CD1c-positive myeloid dendritic cell (primary cell): ENCODE measurements at regions not wholly inside any gene's neighbourhood (a gene's known extent, or its start where the extent isn't known, plus 50 kb on each side); places are given as distances from the start of the nearest gene placed in this dataset.
A peak's percentile ranks its signal among the peaks of the same experiment; 100 is the strongest.

Experiments
- DNase-seq: peaks from one replicate; pipeline ENCODE4 v3.0.0-alpha.2; 2016; ENCODE audit errors: extremely low spot score

GRCh38 chr13:105063676-105064075 is 1471.8 kb downstream of the EFNB2 start:
- no peak for DNase-seq

- DNase-seq = no peak
These were observed 1475.7 kb downstream of the EFNB2 start for GRCh38 chr13:105059786-105060185.

- DNase-seq = no peak
These were observed 1476.9 kb downstream of the EFNB2 start for GRCh38 chr13:105058517-105058916.

GRCh38 chr13:105052711-105053110 is 1482.8 kb downstream of the EFNB2 start:
- DNase-seq = no peak

GRCh38 chr13:105050686-105051085 is 1484.8 kb downstream of the EFNB2 start:
- DNase-seq = no peak

- no peak for DNase-seq
These were observed 1486.8 kb downstream of the EFNB2 start for GRCh38 chr13:105048677-105049076.

- DNase-seq = no peak
These were observed 1487.7 kb downstream of the EFNB2 start for GRCh38 chr13:105047676-105048295.

GRCh38 chr13:105037110-105037509 is 1498.4 kb downstream of the EFNB2 start:
- no peak for DNase-seq

- DNase-seq = no peak
These were observed 1500.4 kb downstream of the EFNB2 start for GRCh38 chr13:105035092-105035491.

GRCh38 chr13:105033999-105034398 is 1501.5 kb downstream of the EFNB2 start:
- no peak for DNase-seq

- DNase-seq = no peak
These were observed 1504.2 kb downstream of the EFNB2 start for GRCh38 chr13:105031306-105031705.

- DNase-seq = no peak
These were observed 1504.6 kb downstream of the EFNB2 start for GRCh38 chr13:105030851-105031250.

- DNase-seq = no peak
These were observed 1516.4 kb downstream of the EFNB2 start for GRCh38 chr13:105019073-105019472.

GRCh38 chr13:105016266-105016665 is 1519.2 kb downstream of the EFNB2 start:
- DNase-seq = no peak

GRCh38 chr13:105008604-105009003 is 1526.9 kb downstream of the EFNB2 start:
- DNase-seq = no peak

GRCh38 chr13:105007166-105007808 is 1528.2 kb downstream of the EFNB2 start:
- DNase-seq = no peak

- no peak for DNase-seq
These were observed 1539.4 kb downstream of the EFNB2 start for GRCh38 chr13:104996022-104996421.

GRCh38 chr13:104993708-104994107 is 1541.8 kb downstream of the EFNB2 start:
- no peak for DNase-seq

GRCh38 chr13:104987621-104988020 is 1547.8 kb downstream of the EFNB2 start:
- DNase-seq = no peak

GRCh38 chr13:104984296-104984818 is 1551.1 kb downstream of the EFNB2 start:
- peak; percentile 47 for DNase-seq

- no peak for DNase-seq
These were observed 1551.9 kb downstream of the EFNB2 start for GRCh38 chr13:104983601-104984000.

GRCh38 chr13:104980586-104980985 is 1554.9 kb downstream of the EFNB2 start:
- DNase-seq = no peak

GRCh38 chr13:104979281-104980030 is 1556.0 kb downstream of the EFNB2 start:
- no peak for DNase-seq
